ENCODE measurements at regions not wholly inside any gene's neighbourhood (a gene's known extent, or its start where the extent isn't known, plus 50 kb on each side); places are given as distances from the start of the nearest gene placed in this dataset.

- no peaks in the 10 kb centered on the region for H3K36me3 ChIP-seq (ENCODE audit: insufficient read depth, low read length)
- no peak overlapping the region for H3K4me2 ChIP-seq (ENCODE audit: low read length)
- no peaks in the 10 kb centered on the region for H3K9me3 ChIP-seq (replicated peaks; ENCODE audit: low read length)
- no peak overlapping the region for H3K9ac ChIP-seq (ENCODE audit: low read depth, low read length)
- no peak overlapping the region for H3K4me3 ChIP-seq (ENCODE audit: low read length)
- no peaks in the 10 kb centered on the region for H3K27me3 ChIP-seq (ENCODE audit: control insufficient read depth, insufficient read depth, low read length)
- H3K4me1 ChIP-seq (ENCODE audit: control insufficient read depth, insufficient read depth, low read length), result no peaks in the 10 kb centered on the region
These were observed 322.3 kb downstream of the NDFIP2 start for GRCh38 chr13:79803296-79803695.

GRCh38 chr13:79802389-79803085 is 321.6 kb downstream of the NDFIP2 start:
- H3K9ac ChIP-seq (ENCODE audit: low read depth, low read length), result no peak overlapping the region
- H3K4me2 ChIP-seq (ENCODE audit: low read length), result no peak overlapping the region
- H3K4me1 ChIP-seq (ENCODE audit: control insufficient read depth, insufficient read depth, low read length), result no peaks in the 10 kb centered on the region
- no peaks in the 10 kb centered on the region for H3K36me3 ChIP-seq (ENCODE audit: insufficient read depth, low read length)
- no peak overlapping the region for H3K4me3 ChIP-seq (ENCODE audit: low read length)
- H3K27me3 ChIP-seq (ENCODE audit: control insufficient read depth, insufficient read depth, low read length), result no peaks in the 10 kb centered on the region
- no peaks in the 10 kb centered on the region for H3K9me3 ChIP-seq (replicated peaks; ENCODE audit: low read length)

- H3K4me3 ChIP-seq (ENCODE audit: low read length), result no peak overlapping the region
- no peaks in the 10 kb centered on the region for H3K36me3 ChIP-seq (ENCODE audit: insufficient read depth, low read length)
- H3K4me2 ChIP-seq (ENCODE audit: low read length), result no peak overlapping the region
- H3K9ac ChIP-seq (ENCODE audit: low read depth, low read length), result no peak overlapping the region
- no peaks in the 10 kb centered on the region for H3K9me3 ChIP-seq (replicated peaks; ENCODE audit: low read length)
- H3K4me1 ChIP-seq (ENCODE audit: control insufficient read depth, insufficient read depth, low read length), result no peaks in the 10 kb centered on the region
- no peaks in the 10 kb centered on the region for H3K27me3 ChIP-seq (ENCODE audit: control insufficient read depth, insufficient read depth, low read length)
These were observed 318.3 kb downstream of the NDFIP2 start for GRCh38 chr13:79799059-79799867.

GRCh38 chr13:79796136-79796535 is 315.2 kb downstream of the NDFIP2 start:
- H3K36me3 ChIP-seq (ENCODE audit: insufficient read depth, low read length), result no peaks in the 10 kb centered on the region
- no peaks in the 10 kb centered on the region for H3K27me3 ChIP-seq (ENCODE audit: control insufficient read depth, insufficient read depth, low read length)
- H3K9ac ChIP-seq (ENCODE audit: low read depth, low read length), result no peak overlapping the region
- H3K4me3 ChIP-seq (ENCODE audit: low read length), result no peak overlapping the region
- no peak overlapping the region for H3K4me2 ChIP-seq (ENCODE audit: low read length)
- H3K4me1 ChIP-seq (ENCODE audit: control insufficient read depth, insufficient read depth, low read length), result no peaks in the 10 kb centered on the region
- no peaks in the 10 kb centered on the region for H3K9me3 ChIP-seq (replicated peaks; ENCODE audit: low read length)

GRCh38 chr13:79794931-79795330 is 314.0 kb downstream of the NDFIP2 start:
- H3K9ac ChIP-seq (ENCODE audit: low read depth, low read length), result no peak overlapping the region
- H3K4me1 ChIP-seq (ENCODE audit: control insufficient read depth, insufficient read depth, low read length), result no peaks in the 10 kb centered on the region
- no peak overlapping the region for H3K4me3 ChIP-seq (ENCODE audit: low read length)
- H3K4me2 ChIP-seq (ENCODE audit: low read length), result no peak overlapping the region
- H3K27me3 ChIP-seq (ENCODE audit: control insufficient read depth, insufficient read depth, low read length), result no peaks in the 10 kb centered on the region
- H3K9me3 ChIP-seq (replicated peaks; ENCODE audit: low read length), result no peaks in the 10 kb centered on the region
- no peaks in the 10 kb centered on the region for H3K36me3 ChIP-seq (ENCODE audit: insufficient read depth, low read length)

- H3K4me3 ChIP-seq (ENCODE audit: low read length), result no peak overlapping the region
- no peak overlapping the region for H3K4me2 ChIP-seq (ENCODE audit: low read length)
- no peaks in the 10 kb centered on the region for H3K36me3 ChIP-seq (ENCODE audit: insufficient read depth, low read length)
- no peak overlapping the region for H3K9ac ChIP-seq (ENCODE audit: low read depth, low read length)
- no peaks in the 10 kb centered on the region for H3K4me1 ChIP-seq (ENCODE audit: control insufficient read depth, insufficient read depth, low read length)
- no peaks in the 10 kb centered on the region for H3K9me3 ChIP-seq (replicated peaks; ENCODE audit: low read length)
- H3K27me3 ChIP-seq (ENCODE audit: control insufficient read depth, insufficient read depth, low read length), result no peaks in the 10 kb centered on the region
These were observed 311.8 kb downstream of the NDFIP2 start for GRCh38 chr13:79792716-79793115.

- H3K9me3 ChIP-seq (replicated peaks; ENCODE audit: low read length), result no peaks in the 10 kb centered on the region
- H3K4me3 ChIP-seq (ENCODE audit: low read length), result no peak overlapping the region
- no peak overlapping the region for H3K4me2 ChIP-seq (ENCODE audit: low read length)
- H3K9ac ChIP-seq (ENCODE audit: low read depth, low read length), result no peak overlapping the region
- H3K36me3 ChIP-seq (ENCODE audit: insufficient read depth, low read length), result no peaks in the 10 kb centered on the region
- no peaks in the 10 kb centered on the region for H3K4me1 ChIP-seq (ENCODE audit: control insufficient read depth, insufficient read depth, low read length)
- H3K27me3 ChIP-seq (ENCODE audit: control insufficient read depth, insufficient read depth, low read length), result no peaks in the 10 kb centered on the region
These were observed 310.6 kb downstream of the NDFIP2 start for GRCh38 chr13:79791471-79792042.

GRCh38 chr13:79786176-79786575 is 305.2 kb downstream of the NDFIP2 start:
- H3K36me3 ChIP-seq (ENCODE audit: insufficient read depth, low read length), result no peaks in the 10 kb centered on the region
- H3K9ac ChIP-seq (ENCODE audit: low read depth, low read length), result peak overlapping the region; percentile 3
- H3K4me1 ChIP-seq (ENCODE audit: control insufficient read depth, insufficient read depth, low read length), result peaks cover 29% of the 10 kb centered on the region
- H3K9me3 ChIP-seq (replicated peaks; ENCODE audit: low read length), result no peaks in the 10 kb centered on the region
- no peaks in the 10 kb centered on the region for H3K27me3 ChIP-seq (ENCODE audit: control insufficient read depth, insufficient read depth, low read length)
- no peak overlapping the region for H3K4me3 ChIP-seq (ENCODE audit: low read length)
- peak overlapping the region; percentile 13 for H3K4me2 ChIP-seq (ENCODE audit: low read length)

- peak overlapping the region; percentile 65 for H3K4me2 ChIP-seq (ENCODE audit: low read length)
- H3K4me3 ChIP-seq (ENCODE audit: low read length), result peak overlapping the region; percentile 5
- H3K9me3 ChIP-seq (replicated peaks; ENCODE audit: low read length), result no peaks in the 10 kb centered on the region
- H3K9ac ChIP-seq (ENCODE audit: low read depth, low read length), result peak overlapping the region; percentile 60
- no peaks in the 10 kb centered on the region for H3K27me3 ChIP-seq (ENCODE audit: control insufficient read depth, insufficient read depth, low read length)
- H3K36me3 ChIP-seq (ENCODE audit: insufficient read depth, low read length), result no peaks in the 10 kb centered on the region
- peaks cover 49% of the 10 kb centered on the region for H3K4me1 ChIP-seq (ENCODE audit: control insufficient read depth, insufficient read depth, low read length)
These were observed 301.7 kb downstream of the NDFIP2 start for GRCh38 chr13:79782541-79783205.

- H3K4me1 ChIP-seq (ENCODE audit: control insufficient read depth, insufficient read depth, low read length), result peaks cover 49% of the 10 kb centered on the region
These were observed 301.0 kb downstream of the NDFIP2 start for GRCh38 chr13:79781829-79782540.

GRCh38 chr13:79780240-79780639 is 299.3 kb downstream of the NDFIP2 start:
- no peaks in the 10 kb centered on the region for H3K36me3 ChIP-seq (ENCODE audit: insufficient read depth, low read length)
- peak overlapping the region; percentile 45 for H3K4me3 ChIP-seq (ENCODE audit: low read length)
- H3K9ac ChIP-seq (ENCODE audit: low read depth, low read length), result peak overlapping the region; percentile 64

More at GRCh38 chr13:79781829-79782540, 301.0 kb downstream of the NDFIP2 start:
- H3K27me3 ChIP-seq (ENCODE audit: control insufficient read depth, insufficient read depth, low read length), result no peaks in the 10 kb centered on the region
- H3K4me2 ChIP-seq (ENCODE audit: low read length), result peak overlapping the region; percentile 65
- H3K9ac ChIP-seq (ENCODE audit: low read depth, low read length), result peak overlapping the region; percentile 60
- H3K9me3 ChIP-seq (replicated peaks; ENCODE audit: low read length), result no peaks in the 10 kb centered on the region
- no peaks in the 10 kb centered on the region for H3K36me3 ChIP-seq (ENCODE audit: insufficient read depth, low read length)
- H3K4me3 ChIP-seq (ENCODE audit: low read length), result peak overlapping the region; percentile 5

More at GRCh38 chr13:79780240-79780639, 299.3 kb downstream of the NDFIP2 start:
- H3K9me3 ChIP-seq (replicated peaks; ENCODE audit: low read length), result no peaks in the 10 kb centered on the region
- peaks cover 60% of the 10 kb centered on the region for H3K4me1 ChIP-seq (ENCODE audit: control insufficient read depth, insufficient read depth, low read length)
- H3K27me3 ChIP-seq (ENCODE audit: control insufficient read depth, insufficient read depth, low read length), result no peaks in the 10 kb centered on the region
- peak overlapping the region; percentile 74 for H3K4me2 ChIP-seq (ENCODE audit: low read length)
